Amygdala (tissue), 56 donors: ENCODE measurements at regions not wholly inside any gene's neighbourhood (a gene's known extent, or its start where the extent isn't known, plus 50 kb on each side); places are given as distances from the start of the nearest gene placed in this dataset.
"Not testable (repeated sequence)": the region's sequence is repeated elsewhere in the genome, so short reads cannot be mapped to it uniquely, and the experiment has no call there.

ENCODE experiments used
- DNase-seq, 56 donors: peaks; one replicate each; lab custom pipeline; 2025; lab: John Stamatoyannopoulos, UW

DNA sequence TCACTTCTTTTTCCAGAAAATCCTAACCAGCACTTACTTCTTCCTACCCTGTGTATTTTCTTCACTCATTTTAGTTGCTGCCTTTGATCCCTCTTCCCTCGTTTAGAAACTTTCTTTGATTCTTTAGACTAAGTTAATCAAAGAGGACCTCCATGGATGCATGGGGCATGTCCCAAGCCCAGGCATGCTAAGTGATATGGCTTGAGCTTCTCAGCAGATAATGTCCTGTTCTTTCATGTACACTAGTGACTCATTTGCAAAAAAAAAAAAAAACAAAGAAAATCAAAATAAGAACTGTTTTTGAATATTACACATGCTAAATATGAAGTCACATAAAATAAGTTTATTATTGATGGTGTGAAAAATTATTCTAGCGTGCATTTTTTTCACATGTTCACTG lies 800.9 kb downstream of the SATB2 start:
- DNase-seq = no peak

DNA sequence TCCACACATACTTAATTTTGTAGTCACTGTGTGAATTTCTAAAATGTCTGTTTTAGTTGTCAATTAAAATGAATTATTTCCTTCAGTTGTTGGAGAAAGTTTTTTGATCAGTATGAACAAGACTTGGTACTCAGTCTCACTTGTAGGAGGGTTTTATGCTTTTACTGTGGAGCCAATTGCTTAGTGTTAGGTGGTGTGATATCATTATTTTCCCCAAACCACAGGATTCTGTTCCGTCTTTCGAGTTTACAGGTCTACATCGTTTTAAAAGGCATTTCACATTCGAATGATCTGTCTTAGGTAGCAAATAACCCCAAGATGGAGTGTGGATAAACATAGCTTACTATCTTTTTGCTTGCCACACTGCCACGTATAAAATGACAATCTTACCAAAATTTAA lies 803.1 kb downstream of the SATB2 start:
- DNase-seq = no peak

DNA sequence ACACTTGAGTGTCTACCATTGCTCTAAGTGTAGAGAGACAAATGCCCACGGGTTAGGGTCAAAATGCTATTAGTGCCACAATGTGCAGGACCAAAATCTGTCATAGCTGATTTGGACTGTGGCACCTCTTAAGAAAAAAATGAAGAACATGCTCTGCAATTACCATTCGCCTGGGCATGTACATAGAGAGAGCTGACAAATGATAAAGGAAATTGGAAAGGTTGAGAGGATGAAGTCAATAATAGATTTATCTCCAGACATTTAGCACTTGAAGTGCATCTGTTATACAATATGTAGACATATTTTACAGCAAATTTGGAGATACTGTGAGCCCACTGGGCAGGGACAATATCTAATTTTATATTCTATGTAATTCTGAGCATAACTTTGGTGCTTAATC lies 804.4 kb downstream of the SATB2 start:
- no peak for DNase-seq

DNA sequence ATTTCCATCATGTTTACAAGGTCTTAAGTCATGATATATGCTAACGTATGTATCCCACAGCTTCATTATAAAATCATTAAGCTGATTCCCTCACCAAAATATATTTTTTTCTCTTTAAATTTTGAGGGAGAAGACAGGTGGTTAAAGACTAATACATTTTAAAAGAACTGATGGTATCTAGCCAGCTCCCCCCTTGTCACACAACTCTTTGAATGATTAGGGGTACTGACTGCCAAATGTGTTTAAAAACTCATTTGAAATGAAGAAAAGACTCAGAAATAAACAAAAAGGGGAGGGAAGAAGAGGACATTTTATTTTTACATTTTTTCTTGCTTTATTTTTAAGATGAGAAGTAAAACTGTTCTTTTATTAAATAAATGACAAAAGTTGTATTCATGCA lies 805.3 kb downstream of the SATB2 start:
- no peak for DNase-seq

DNA sequence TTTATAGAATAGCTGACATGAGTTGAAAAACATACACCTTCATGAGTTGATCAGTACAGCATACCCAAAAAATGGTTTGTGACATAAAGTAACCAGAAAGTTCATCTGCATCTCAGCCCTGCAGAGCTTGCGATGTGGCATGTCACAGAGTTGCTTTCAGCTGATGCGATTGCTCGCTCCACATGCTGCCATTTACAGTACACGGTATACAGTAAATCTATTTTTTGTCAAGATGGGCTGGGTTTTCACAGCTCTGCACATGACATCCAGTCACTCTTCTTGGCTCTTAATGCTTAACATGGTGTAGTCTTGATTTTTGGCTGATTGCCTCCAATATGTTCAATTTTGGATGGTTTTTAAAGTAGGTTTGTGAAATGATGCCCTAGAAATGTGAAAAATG lies 811.9 kb downstream of the SATB2 start:
- DNase-seq = no peak

DNA sequence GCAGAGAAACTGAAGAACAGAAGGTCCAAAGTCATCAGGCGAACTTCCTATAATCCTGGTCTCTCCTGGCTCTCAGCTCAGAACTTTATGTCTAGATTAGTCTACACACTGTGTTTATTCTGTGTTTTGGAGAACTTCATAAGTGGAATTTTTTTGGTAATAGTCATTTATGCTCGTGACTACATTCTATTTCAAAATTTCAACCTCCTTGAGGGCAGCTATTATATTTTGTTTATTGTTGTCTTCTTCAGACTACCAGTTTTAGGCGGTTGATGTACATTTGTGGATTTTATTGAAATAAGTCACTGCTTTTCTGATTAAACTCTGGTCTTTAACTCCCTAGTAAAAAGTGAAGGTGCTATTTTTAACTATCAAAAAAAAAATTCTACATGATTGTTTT lies 816.6 kb downstream of the SATB2 start:
- no peak for DNase-seq

DNA sequence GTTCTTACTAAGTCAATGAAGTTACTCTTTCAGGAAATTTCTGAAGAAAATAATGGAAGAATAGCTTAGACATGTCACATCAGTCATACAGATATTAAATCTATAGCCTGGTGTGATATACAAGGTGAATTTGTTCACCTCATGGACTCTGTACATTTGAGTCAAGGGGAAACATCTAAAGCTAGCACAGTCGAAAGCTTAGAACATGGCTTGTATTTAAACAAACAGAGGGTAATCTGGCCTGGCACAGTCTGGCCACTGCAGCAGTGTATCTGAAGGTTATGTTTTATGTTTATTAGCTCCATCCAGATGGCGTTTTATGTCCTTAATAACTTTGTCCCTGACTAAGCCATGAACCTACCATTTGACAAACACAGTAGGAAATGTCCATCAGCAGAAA lies 817.3 kb downstream of the SATB2 start:
- DNase-seq = no peak

DNA sequence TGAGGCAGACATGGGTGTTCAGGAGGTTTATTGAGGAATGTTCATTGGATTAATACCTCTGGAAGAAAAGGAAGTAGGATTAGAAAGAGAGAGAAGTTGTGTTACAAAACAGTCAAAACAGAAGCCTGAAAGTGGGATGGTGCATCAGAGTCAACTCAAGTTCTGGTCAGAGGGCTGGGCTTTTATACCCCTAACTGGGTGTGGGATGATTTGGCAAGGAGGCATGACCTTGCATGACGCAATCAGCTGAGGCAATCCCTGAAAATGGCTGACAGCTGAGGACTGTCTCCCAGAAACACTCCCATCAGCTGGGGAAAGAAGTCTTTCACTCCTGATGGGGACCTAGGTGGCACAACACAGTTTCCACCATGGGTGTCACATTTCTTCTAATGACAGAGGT lies 818.2 kb downstream of the SATB2 start:
- no peak for DNase-seq

DNA sequence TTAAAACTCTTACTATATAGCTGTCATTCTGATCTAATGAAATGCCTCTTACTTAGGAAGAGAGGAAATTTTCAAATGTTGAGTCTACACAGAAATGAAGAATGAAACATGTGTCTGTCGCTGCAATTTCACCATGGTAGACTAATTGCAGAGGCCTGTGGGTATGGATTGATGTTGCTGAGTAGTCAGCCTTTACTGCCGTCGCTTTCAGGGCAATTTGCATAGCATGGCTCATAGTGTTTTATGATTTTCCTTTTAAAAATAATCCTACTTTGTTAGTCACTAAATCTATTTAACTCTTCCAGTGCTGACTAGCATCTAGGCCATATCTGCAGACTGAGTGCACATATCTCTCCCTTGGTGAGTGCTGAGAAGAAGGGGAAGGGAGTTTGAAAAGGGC lies 819.2 kb downstream of the SATB2 start:
- DNase-seq = no peak

DNA sequence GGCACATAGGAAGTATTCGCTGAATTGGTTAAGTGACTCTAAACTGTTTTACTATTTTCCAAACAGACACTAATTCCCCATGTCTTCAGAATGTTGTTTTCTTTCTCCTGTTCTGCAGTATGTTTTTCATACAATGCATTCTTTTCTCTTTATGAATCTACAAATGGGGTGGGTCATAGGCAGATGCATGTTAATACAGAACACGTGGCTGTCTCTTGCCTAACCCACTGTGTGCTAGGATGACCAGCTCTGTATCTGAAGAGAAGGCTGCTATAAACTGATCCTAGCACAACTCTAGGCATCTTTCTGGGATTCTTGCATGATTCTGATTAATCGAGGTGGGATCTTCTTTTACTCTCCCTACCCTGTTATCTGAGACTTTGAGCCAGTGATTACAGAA lies 826.0 kb downstream of the PLCL1 start:
- DNase-seq = no peak

DNA sequence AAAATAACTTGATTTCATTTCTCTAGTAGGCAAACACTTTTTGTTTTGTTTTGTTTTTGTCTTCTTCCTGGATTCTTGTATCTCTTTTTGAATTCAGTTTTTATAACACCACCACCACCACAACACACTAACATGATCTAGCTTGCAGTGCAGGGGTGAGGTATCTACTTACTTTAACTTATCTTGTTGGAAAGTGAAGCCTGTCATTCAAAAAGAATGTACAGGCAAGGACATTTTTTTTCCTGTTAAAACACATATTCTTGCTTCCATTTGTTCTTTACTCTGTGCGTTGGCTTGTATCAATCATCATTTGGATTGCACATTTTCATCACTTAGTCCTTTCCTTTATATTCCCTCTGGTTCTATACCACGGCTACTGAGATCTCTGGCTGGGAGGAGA lies 824.2 kb downstream of the PLCL1 start:
- DNase-seq = no peak

DNA sequence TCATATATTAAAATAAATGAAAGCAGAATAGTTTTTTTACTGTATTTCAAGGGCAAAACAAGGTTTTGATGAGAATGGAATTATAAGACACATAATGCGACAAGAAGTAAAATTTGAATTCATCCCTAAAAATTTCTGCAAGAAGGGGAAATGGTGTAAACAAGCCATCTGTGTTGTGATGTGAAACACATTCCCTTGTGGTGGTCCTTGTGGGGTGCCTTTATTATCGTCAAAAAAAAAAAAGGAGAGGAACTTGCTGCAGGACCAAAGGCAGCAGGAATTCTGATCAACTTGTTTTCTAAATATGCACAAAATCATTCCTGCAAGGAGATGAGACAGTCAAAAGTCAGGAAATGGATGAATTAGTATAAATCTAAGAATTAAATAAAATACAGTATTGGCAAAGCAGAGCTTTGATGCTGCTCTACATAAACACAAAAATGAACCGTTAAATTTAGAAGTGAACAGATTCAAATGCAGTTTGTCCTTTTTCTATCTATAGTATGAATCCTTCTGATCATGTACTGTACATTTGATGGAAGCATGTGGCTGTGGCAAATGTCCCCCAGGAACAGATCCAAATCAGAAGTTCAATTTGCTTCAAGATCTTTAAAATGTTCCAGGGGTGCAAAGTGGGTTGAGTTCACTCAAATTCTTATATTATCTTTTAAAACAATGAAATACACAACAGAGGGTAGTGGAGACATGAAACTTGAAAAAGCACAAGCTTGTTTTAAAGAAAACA lies 818.8 kb downstream of the PLCL1 start:
- DNase-seq = no peak

DNA sequence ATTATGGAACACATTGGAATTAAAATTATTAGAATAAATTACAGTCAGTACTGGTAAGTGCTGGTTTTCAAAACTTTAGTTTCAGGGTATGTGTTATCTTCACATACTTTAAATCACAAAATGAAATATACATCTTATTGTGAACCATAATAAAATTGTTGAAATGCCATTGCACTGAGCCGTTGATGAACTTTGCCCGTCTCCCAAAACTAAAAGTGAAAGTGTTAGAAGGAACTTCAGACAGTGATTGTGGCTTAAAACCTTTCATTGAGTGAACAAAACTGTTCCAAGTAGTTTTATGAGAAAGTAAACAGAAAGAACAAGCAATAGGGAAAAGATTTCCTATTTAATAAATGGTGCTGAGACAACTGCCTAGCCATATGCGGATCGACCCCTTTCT lies 811.6 kb downstream of the PLCL1 start:
- DNase-seq = no peak

DNA sequence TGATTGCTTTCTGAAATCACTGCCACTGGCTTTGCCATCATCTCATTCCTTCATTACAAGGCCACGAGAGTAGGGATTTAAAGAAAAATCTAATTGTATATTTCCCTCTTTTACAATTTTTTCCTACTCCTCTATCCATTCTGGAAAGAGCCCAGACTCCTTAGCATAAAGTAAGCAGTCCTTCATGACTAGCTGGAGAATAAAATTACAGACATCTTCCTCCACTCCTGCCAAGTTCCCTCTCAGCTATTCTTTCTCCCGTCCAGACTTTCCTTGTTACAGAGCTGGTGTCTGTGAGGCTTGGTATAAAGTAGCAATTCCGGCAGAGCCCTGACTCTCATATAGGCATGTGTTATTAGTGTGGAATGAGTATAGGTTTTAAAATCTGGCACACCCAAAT lies 806.8 kb downstream of the PLCL1 start:
- no peak for DNase-seq

DNA sequence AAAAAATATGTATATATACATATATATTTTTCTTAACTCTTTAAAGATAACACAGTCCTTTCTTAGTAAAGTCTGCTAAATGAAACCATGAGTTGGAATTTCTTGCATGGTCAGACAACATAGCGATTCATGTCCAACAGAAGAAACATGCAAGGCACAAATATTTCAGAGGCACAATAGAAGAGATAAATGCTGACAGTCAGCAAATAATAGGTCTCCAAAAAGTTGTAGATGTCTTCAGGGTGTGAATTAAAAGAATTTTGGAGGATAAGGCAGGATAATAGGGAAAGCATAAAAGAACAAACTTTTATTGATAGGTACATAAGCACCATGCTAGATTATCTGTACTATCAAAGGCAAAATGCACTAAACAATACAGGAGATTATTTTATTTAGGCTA lies 800.2 kb downstream of the PLCL1 start:
- no peak for DNase-seq

DNA sequence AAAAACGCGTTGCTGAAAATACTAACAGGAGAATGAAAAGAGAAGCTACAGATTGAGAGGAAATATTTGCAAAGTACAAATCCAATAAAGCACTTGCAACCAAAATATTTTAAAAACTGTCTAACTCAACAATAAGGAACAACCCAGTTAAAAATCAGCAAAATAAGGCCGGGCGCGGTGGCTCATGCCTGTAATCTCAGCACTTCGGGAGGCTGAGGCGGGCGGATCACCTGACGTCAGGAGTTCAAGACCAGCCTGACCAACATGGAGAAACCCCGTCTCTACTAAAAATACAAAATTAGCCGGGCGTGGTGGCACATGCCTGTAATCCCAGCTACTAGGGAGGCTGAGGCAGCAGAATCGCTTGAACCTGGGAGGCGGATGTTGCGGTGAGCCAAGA lies 798.6 kb downstream of the PLCL1 start:
- not testable (repeated sequence) for DNase-seq

DNA sequence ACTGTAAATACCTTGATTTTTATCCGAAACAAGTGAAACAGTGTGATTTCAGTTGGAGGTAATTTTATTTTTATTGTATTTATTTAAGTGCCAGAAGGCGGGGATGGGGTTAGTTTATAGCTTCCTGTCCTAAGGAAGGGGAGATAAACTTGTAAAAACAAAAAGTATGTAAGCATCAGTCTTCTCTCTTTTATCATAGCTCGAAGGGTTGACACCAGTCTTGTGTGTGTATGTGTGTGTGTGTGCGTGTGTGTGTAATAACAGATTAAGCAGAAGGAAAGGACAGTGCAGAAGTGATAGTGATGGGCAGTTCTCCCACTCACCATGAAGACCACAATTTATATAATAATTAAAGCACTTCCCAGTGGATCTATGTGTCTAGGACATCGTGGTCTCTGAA lies 793.3 kb downstream of the PLCL1 start:
- DNase-seq = no peak

DNA sequence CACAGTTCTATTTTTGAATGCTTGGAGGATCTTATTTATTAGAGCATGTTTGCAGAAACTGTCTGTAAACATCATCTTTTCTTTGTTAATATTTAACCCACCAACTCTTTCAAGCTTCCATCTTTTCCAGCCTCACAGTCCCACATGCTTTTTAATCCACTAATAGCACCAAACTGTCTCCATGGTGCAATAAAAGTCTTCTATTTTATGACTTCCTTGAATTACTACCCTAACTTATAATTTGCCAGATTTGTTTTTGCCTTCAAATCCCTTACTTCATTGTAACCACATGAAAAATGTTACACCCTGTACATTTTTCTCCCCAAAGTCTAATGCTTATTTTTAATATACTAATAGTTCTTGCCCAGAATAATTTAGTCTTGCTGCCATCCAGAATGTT lies 792.6 kb downstream of the PLCL1 start:
- DNase-seq = no peak

DNA sequence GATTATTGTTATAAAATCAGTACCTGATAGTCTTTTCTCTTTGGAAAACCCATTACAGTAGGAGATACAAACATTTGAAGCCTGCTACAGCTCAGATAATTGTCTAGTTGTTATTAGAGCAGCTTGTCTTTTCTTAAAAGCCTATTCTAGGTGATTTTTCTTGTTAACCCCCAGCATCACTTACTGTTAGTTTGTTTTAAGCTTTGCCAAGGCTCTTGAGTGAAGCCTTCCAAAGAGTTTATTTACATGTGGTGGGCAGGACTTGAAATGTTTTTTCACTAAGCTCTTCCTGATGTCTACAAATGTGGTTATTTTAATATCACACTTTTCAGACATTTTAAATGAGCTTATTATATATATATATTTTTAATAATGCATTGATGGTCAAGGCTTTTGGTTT lies 791.3 kb downstream of the PLCL1 start:
- no peak for DNase-seq

DNA sequence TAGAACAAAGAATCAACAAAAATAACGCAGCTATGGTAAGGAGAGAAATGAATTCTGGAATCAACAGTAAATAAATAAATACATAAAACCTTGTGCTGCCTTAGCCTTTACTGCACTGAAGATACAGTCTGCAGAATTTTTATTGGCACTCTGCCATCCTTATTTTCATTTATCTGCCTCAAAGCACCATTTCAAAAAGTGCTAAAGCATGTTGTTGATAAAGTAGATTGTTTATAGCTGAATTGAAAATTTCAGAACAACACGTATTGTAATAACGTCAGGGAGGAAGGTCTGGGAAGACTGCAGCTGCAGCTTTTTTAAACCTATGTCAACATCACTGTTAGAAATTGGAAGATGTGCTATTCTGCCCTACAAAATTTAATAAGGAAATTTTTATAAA lies 787.2 kb downstream of the PLCL1 start:
- DNase-seq = no peak

DNA sequence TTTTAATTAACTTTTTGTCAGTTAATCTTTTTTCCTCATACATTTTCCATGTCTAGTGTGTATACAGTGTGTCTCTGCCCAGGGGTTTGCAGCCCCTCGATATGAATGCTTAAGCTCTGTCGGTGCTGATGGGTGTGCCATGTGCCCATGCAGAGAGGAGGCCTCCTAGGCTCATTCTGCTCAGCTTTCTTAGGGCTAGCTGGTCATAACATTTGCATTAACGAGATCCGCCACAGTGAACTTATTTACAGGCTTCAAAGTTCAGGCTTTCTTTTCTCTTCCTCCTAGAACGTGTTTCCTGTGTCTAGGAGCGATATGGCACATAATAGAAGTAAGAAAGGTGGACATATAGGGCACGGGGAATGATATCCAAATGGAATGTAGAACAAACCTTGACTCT lies 783.3 kb downstream of the PLCL1 start:
- DNase-seq = no peak

DNA sequence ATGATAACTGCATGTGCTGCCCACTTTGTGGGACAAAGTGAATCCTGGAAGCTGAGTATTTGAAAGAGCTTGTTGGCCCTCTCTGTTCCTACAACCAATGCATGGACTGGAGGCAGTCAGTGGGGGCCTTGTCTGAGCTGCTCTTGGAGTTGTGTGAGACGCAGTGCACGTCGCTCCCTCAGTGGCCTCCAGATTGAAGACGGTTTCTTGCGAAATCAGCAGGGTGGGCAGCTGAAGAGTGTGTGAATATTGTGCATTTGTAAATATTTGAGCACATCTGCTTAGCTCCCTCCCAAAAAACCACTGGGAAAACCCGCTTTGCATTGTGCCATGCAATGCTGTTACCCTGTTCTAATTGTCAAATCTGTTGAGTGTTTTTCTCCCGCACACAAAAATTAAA lies 782.8 kb downstream of the PLCL1 start:
- DNase-seq = no peak

DNA sequence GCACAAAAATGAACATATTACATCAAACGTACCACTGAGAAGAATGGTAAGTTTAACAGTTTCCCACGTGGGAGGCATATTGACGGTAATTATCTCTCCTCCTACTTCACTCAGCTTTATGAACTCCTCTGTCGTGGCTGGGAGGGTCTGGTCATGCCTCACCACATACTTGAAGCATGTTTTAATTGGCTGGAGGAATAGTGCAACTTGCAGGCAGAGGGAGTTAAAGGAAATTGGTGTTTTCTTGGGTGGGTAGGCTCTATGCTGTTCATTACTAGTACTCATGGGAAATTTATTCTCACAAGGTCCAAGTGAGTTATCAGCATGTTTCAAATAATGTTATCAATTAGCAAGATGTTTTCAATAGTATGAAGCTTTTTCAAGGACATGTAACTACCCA lies 767.0 kb downstream of the PLCL1 start:
- DNase-seq = no peak
